HG03521 (cell line): ENCODE measurements at regions not wholly inside any gene's neighbourhood (a gene's known extent, or its start where the extent isn't known, plus 50 kb on each side); places are given as distances from the start of the nearest gene placed in this dataset.
A peak's percentile ranks its signal among the peaks of the same experiment; 100 is the strongest.

Source experiments
- ATAC-seq: cut with Tn5 transposase; IDR thresholded peaks from one replicate; pipeline ENCODE4 v1.9.1; 2021; ENCODE audit warnings: mild to moderate bottlenecking, moderate library complexity; ENCODE audit not compliant: unreplicated experiment

GRCh38 chr2:181114021-181114420, 133.6 kb downstream of the UBE2E3 start:
- no peak for ATAC-seq

- ATAC-seq: no peak
Observed at GRCh38 chr2:181116261-181116660, 135.9 kb downstream of the UBE2E3 start.

- ATAC-seq: no peak
Observed at GRCh38 chr2:181117206-181117925, 137.0 kb downstream of the UBE2E3 start.

GRCh38 chr2:181120625-181121024, 140.2 kb downstream of the UBE2E3 start:
- no peak for ATAC-seq

- ATAC-seq: no peak
Observed at GRCh38 chr2:181121996-181122395, 141.6 kb downstream of the UBE2E3 start.

- ATAC-seq: no peak
Observed at GRCh38 chr2:181122601-181123000, 142.2 kb downstream of the UBE2E3 start.

- ATAC-seq: peak; percentile 92
Observed at GRCh38 chr2:181123798-181124231, 143.4 kb downstream of the UBE2E3 start.

- no peak for ATAC-seq
Observed at GRCh38 chr2:181124497-181124896, 144.1 kb downstream of the UBE2E3 start.

GRCh38 chr2:181125359-181125758, 145.0 kb downstream of the UBE2E3 start:
- no peak for ATAC-seq

GRCh38 chr2:181126311-181126868, 146.0 kb downstream of the UBE2E3 start:
- no peak for ATAC-seq

- peak; percentile 42 for ATAC-seq
Observed at GRCh38 chr2:181128199-181128598, 147.8 kb downstream of the UBE2E3 start.

GRCh38 chr2:181129364-181130056, 149.1 kb downstream of the UBE2E3 start:
- no peak for ATAC-seq

- ATAC-seq: no peak
Observed at GRCh38 chr2:181130686-181131085, 150.3 kb downstream of the UBE2E3 start.

- ATAC-seq: no peak
Observed at GRCh38 chr2:181131584-181131983, 151.2 kb downstream of the UBE2E3 start.

GRCh38 chr2:181138816-181139215, 158.4 kb downstream of the UBE2E3 start:
- ATAC-seq: no peak

GRCh38 chr2:181139831-181140230, 159.4 kb downstream of the UBE2E3 start:
- ATAC-seq: no peak

- ATAC-seq: no peak
Observed at GRCh38 chr2:181140414-181140813, 160.0 kb downstream of the UBE2E3 start.

GRCh38 chr2:181140928-181141327, 160.5 kb downstream of the UBE2E3 start:
- ATAC-seq: no peak

- ATAC-seq: no peak
Observed at GRCh38 chr2:181141676-181142075, 161.3 kb downstream of the UBE2E3 start.

- ATAC-seq: no peak
Observed at GRCh38 chr2:181142514-181142913, 162.1 kb downstream of the UBE2E3 start.

GRCh38 chr2:181143790-181144300, 163.4 kb downstream of the UBE2E3 start:
- ATAC-seq: no peak

GRCh38 chr2:181145645-181146044, 165.2 kb downstream of the UBE2E3 start:
- no peak for ATAC-seq
